ACC112 (cell line): ENCODE measurements at regions not wholly inside any gene's neighbourhood (a gene's known extent, or its start where the extent isn't known, plus 50 kb on each side); places are given as distances from the start of the nearest gene placed in this dataset.
"Not testable (repeated sequence)": the region's sequence is repeated elsewhere in the genome, so short reads cannot be mapped to it uniquely, and the experiment has no call there.

Source experiments
- H2AFZ ChIP-seq: fragments of 200-600 bp; sonication (generic); one replicate; pipeline ENCODE4 v1.6.0; 2017; ENCODE audit warnings: antibody characterized with exemption, low read length; ENCODE audit not compliant: unreplicated experiment
- H3K27ac ChIP-seq: fragments of 200-600 bp; sonication (generic); 2 replicates; pipeline ENCODE4 v1.5.1; 2014; ENCODE audit warnings: low read depth, mild to moderate bottlenecking, antibody characterized with exemption, low read length, moderate library complexity
- H3K27me3 ChIP-seq: fragments of 200-600 bp; sonication (generic); 2 replicates; pipeline ENCODE4 v1.6.1; 2014; ENCODE audit warnings: mild to moderate bottlenecking, antibody characterized with exemption, low read length, moderate library complexity, mixed read lengths; ENCODE audit not compliant: insufficient read depth
- H3K36me3 ChIP-seq: fragments of 200-600 bp; sonication (generic); 2 replicates; pipeline ENCODE4 v1.6.1; 2016; ENCODE audit warnings: mild to moderate bottlenecking, antibody characterized with exemption, low read length, moderate library complexity, mixed read lengths; ENCODE audit not compliant: insufficient read depth
- H3K4me1 ChIP-seq: fragments of 200-600 bp; sonication (generic); one replicate; pipeline ENCODE4 v1.6.1; 2016; ENCODE audit warnings: low read length, mixed read lengths; ENCODE audit not compliant: insufficient read depth, unreplicated experiment, control insufficient read depth
- H3K4me3 ChIP-seq: fragments of 200-600 bp; sonication (generic); 2 replicates; pipeline ENCODE4 v1.5.1; 2014; ENCODE audit warnings: mild to moderate bottlenecking, low read depth, low read length
- H3K79me2 ChIP-seq: fragments of 200-600 bp; sonication (generic); one replicate; pipeline ENCODE4 v1.6.0; 2016; ENCODE audit warnings: low read length; ENCODE audit not compliant: control insufficient read depth, unreplicated experiment, insufficient read depth

DNA sequence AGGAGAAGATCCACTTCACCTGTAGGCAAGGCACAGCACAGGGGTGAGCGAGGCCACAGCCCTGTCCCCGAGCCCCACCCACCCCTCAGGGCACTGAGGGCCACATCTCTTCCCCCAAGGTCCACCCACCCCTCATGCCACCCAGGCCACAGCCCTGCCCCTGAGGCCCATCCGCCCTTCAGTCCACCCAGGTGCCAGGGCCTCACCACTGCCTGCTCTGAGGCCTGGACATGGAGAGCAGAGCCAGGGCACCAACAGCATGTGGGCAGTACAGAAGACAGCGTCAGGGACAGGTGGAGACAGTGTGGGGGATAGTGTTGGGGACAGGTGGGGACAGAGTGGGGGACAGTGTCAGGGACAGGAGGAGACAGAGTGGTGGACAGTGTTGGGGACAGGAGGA is 138.3 kb downstream of the TMEM121 start:
- H3K36me3 ChIP-seq = no peaks in the 10 kb centered on the region
- H3K27ac ChIP-seq = no peak overlapping the region
- no peaks in the 10 kb centered on the region for H3K27me3 ChIP-seq
- no peak overlapping the region for H2AFZ ChIP-seq
- no peak overlapping the region for H3K4me3 ChIP-seq
- no peaks in the 10 kb centered on the region for H3K79me2 ChIP-seq
- H3K4me1 ChIP-seq = no peaks in the 10 kb centered on the region

DNA sequence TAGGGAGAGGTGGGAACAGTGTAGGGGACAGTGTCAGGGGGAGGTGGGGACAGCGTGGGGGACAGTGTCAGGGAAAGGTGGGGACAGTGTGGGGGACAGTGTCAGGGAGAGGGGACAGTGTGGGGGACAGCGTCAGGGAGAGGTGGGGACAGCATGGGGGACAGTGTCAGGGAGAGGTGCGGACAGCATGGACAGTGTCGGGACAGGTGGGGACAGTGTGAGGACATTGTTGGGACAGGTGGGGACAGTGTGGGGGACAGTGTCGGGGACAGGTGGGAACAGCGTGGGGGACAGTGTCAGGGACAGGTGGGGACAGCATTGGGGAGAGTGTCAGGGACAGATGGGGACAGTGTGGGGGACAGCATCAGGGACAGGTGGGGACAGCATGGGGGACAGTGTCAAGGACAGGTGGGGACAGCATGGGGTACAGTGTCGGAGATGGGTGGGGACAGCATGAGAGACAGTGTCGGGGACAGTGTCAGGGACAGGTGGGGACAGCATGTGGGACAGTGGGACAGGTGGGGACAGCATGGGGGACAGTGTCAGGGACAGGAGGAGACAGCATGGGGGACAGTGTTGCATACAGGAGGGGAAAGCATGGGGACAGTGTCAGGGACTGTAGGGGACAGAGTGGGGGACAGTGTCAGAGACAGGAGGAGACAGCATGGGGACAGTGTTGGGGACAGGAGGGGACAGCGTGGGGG is 139.0 kb downstream of the TMEM121 start:
- no peaks in the 10 kb centered on the region for H3K27me3 ChIP-seq
- H3K36me3 ChIP-seq = no peaks in the 10 kb centered on the region
- H2AFZ ChIP-seq = no peak overlapping the region
- no peaks in the 10 kb centered on the region for H3K4me1 ChIP-seq
- H3K27ac ChIP-seq = no peak overlapping the region
- H3K79me2 ChIP-seq = no peaks in the 10 kb centered on the region
- no peak overlapping the region for H3K4me3 ChIP-seq

DNA sequence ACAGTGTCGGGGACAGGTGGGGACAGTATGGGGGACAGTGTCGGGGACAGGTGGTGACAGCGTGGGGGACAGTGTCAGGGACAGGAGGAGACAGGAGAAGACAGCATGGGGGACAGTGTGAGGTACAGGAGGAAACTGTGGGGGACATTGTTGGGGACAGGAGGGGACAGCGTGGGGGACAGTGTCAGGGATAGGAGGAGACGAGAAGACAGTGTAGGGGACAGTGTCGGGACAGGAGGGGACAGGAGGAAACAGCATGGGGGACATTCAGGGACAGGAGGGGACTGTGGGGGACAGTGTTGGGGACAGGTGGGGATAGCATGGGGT is 139.5 kb downstream of the TMEM121 start:
- H3K4me3 ChIP-seq = no peak overlapping the region
- H3K27me3 ChIP-seq = no peaks in the 10 kb centered on the region
- no peak overlapping the region for H3K27ac ChIP-seq
- H3K4me1 ChIP-seq = no peaks in the 10 kb centered on the region
- H3K36me3 ChIP-seq = no peaks in the 10 kb centered on the region
- no peaks in the 10 kb centered on the region for H3K79me2 ChIP-seq
- H2AFZ ChIP-seq = no peak overlapping the region

DNA sequence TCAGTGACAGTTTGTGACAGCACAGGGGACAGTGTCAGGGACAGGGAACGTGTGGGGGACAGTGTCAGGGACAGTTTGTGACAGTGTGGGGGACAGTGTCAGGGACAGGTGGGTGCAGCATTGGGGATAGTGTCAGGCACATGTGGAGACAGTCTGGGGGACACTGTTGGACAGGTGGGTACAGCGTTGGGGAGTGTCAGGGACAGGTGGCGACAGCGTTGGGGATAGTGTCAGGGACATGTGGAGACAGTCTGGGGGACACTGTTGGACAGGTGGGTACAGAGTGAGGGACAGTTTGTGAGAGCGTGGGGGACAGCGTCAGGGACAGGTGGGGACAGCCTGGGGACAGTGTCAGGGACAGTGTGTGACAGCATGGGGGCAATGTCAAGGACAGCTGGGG is 140.0 kb downstream of the TMEM121 start:
- Histone ChIP-seq H3K4me1 (no peaks in the 10 kb centered on the region), H3K4me3 (no peak overlapping the region), H3K36me3 (no peaks in the 10 kb centered on the region), H2AFZ (no peak overlapping the region), H3K27me3 (no peaks in the 10 kb centered on the region), H3K27ac (no peak overlapping the region), H3K79me2 (no peaks in the 10 kb centered on the region)

DNA sequence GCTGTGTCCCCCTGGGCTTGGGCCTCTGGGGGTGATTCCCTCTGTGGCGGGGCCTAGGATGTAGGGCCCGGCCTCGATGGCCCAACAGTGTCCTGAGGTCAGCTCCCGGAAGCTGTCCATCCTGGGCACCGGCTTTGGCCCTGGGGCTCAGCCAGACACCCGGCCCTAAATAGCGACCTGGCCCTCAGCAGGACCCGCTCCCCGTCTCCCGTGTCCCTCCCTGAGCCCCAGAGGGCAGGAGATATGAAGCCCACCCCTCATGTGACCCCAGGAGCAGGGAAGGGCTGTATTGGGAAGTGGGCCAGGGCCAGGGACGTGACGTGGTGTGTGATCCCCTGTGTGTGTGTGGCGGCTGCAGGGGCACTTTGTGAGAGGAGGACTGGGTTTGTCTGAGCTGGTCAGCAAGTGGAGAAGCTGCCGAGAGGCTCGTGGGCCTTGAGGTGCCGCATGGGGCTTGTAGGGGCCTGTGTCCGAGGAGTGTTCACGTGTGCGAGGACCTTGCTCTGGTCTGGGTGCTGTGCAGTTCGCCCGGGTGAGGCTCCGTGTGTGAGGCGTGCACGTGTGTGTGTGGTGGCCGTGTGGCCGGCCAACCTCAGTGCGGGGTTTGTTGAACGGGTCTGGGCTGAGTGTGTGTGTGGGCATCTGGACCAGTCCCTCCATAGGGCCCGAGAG is 140.7 kb downstream of the TMEM121 start:
- H2AFZ ChIP-seq, H3K27me3 ChIP-seq, H3K27ac ChIP-seq, H3K36me3 ChIP-seq, H3K4me1 ChIP-seq, H3K79me2 ChIP-seq, H3K4me3 ChIP-seq: not testable (repeated sequence)

DNA sequence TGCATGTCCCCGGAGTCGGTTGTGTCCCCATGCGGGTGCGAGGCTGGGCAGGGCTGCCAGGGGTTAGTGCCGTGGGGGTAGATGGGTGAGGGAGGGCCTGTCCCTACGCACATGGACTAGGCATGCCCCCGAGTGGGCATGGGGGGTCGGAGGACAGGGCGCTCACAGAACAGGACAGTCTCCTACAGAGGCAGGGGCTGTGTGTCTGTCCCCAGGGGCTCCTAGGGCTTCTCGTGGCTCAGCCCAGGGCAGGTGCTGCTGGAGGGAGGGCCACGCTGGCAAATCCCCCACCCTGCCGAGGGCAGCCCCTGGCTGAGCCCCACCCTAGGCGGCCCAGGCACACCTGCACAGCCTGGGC is 141.3 kb downstream of the TMEM121 start:
- not testable (repeated sequence) for H3K4me1 ChIP-seq, H3K36me3 ChIP-seq, H3K4me3 ChIP-seq, H2AFZ ChIP-seq, H3K27me3 ChIP-seq, H3K79me2 ChIP-seq, H3K27ac ChIP-seq

DNA sequence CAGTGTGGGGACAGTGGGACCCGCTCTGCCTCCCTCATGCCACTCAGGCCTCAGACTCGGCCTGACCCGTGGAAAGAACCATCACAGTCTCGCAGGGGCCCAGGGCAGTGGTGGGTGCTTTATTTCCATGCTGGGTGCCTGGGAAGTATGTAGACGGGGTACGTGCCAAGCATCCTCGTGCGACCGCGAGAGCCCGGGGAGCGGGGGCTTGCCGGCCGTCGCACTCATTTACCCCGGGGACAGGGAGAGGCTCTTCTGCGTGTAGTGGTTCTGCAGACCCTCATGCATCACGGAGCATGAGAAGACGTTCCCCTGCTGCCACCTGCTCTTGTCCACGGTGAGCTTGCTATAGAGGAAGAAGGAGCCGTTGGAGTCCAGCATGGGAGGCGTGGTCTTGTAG is 141.6 kb downstream of the TMEM121 start:
- H2AFZ ChIP-seq, H3K4me3 ChIP-seq, H3K36me3 ChIP-seq, H3K79me2 ChIP-seq, H3K27ac ChIP-seq, H3K27me3 ChIP-seq, H3K4me1 ChIP-seq: not testable (repeated sequence)

DNA sequence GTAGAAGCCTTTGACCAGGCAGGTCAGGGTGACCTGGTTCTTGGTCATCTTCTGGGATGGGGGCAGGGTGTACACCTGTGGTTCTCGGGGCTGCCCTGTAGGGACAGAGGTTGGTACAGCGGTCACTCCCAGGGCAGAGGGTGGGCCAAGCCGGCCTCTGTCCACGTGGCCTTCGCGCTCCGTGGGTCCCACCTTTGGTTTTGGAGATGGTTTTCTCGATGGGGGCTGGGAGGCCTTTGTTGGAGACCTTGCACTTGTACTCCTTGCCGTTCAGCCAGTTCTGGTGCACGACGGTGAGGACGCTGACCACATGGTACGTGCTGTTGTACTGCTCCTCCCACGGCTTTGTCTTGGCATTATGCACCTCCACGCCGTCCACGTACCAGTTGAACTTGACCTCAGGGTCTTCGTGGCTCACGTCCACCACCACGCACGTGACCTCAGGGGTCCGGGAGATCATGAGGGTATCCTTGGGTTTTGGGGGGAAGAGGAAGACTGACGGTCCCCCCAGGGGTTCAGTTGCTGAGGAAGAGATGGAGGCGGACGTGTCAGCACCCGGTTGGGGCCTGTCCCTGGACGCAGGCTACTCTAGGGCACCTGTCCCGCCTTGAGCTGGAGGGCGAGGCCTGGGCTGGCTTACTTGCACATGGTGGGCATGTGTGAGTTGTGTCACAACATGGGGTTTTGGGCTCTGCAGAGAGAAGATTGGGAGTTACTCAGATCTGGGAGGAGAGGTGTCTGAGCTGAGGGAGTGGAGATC is 142.3 kb downstream of the TMEM121 start:
- not testable (repeated sequence) for H3K27ac ChIP-seq, H3K36me3 ChIP-seq, H3K79me2 ChIP-seq, H3K4me3 ChIP-seq, H3K27me3 ChIP-seq, H2AFZ ChIP-seq, H3K4me1 ChIP-seq

DNA sequence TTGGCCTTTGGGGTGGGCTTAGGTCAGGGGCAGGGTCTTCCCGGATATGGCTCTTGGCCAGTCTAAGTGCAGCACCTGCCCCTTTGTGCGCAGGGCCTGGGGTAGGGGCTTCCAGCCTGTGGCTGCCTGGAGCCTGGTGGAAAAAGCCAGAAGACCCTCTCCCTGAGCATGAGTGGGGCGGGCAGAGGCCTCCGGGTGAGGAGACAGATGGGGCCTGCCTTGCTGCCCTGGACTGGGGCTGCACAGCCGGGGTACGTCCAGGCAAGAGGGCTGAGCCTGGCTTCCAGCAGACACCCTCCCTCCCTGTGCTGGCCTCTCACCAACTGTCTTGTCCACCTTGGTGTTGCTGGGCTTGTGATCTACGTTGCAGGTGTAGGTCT is 142.8 kb downstream of the TMEM121 start:
- H3K27me3 ChIP-seq, H3K4me3 ChIP-seq, H3K27ac ChIP-seq, H3K79me2 ChIP-seq, H2AFZ ChIP-seq, H3K4me1 ChIP-seq, H3K36me3 ChIP-seq: not testable (repeated sequence)

DNA sequence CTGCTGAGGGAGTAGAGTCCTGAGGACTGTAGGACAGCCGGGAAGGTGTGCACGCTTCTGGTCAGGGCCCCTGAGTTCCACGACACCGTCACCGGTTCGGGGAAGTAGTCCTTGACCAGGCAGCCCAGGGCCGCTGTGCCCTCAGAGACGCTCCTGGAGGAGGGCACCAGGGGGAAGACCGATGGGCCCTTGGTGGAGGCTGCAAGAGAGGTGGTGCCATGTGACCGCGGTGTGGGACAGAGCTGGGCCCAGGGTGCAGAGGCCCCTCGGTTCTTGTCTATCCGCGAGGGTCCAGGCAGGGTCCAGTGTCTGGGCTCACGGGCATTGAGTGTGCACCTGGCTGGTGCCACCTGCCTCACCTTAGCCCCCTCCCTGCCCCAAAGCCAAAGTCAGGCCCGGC is 143.3 kb downstream of the TMEM121 start:
- not testable (repeated sequence) for H3K4me1 ChIP-seq, H3K27me3 ChIP-seq, H3K79me2 ChIP-seq, H3K4me3 ChIP-seq, H3K36me3 ChIP-seq, H2AFZ ChIP-seq, H3K27ac ChIP-seq
